ENCODE measurements at regions not wholly inside any gene's neighbourhood (a gene's known extent, or its start where the extent isn't known, plus 50 kb on each side); places are given as distances from the start of the nearest gene placed in this dataset.

DNA sequence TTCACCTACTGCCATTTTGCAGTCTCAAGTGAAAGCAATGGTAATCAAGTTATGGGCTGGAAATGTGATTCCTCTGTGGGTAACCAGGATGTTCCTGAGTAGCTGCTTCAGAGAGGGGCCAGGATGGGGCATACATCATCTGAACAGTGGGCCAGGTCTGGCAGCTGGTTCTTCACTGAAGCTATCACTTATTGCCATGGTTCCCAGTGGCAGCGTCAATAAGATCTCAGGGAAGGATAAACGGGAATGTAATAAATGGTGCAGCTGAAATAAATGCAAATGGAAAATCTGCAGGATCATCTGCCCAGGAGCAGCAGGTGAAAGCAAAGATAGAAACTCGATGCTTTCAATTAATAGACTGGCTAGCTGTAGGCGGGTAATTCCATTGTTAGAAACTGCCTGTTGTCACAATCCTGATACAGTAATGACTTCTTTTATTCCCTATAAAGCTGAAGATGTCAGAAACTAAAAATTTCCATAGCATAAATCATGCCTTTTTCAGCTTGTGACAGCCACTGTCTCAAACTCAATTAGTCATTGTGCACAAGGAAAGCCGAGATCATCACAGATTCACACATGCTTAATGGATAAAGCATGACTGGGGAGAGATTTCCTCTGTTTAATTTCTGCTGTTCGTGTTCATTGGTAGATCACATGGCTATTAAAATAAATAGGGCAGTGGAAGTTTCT, 56.2 kb upstream of the CCDC85A start:
- TF ChIP-seq, protein P1, sequence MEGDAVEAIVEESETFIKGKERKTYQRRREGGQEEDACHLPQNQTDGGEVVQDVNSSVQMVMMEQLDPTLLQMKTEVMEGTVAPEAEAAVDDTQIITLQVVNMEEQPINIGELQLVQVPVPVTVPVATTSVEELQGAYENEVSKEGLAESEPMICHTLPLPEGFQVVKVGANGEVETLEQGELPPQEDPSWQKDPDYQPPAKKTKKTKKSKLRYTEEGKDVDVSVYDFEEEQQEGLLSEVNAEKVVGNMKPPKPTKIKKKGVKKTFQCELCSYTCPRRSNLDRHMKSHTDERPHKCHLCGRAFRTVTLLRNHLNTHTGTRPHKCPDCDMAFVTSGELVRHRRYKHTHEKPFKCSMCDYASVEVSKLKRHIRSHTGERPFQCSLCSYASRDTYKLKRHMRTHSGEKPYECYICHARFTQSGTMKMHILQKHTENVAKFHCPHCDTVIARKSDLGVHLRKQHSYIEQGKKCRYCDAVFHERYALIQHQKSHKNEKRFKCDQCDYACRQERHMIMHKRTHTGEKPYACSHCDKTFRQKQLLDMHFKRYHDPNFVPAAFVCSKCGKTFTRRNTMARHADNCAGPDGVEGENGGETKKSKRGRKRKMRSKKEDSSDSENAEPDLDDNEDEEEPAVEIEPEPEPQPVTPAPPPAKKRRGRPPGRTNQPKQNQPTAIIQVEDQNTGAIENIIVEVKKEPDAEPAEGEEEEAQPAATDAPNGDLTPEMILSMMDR (IDR thresholded peaks at IDR 0.05): no peak
- no peak for TF ChIP-seq POLR2A (IDR thresholded peaks at IDR 0.05)

Data from adrenal gland (tissue), 5 donors.